Lower lobe of right lung (tissue), 2 donors: ENCODE measurements at regions not wholly inside any gene's neighbourhood (a gene's known extent, or its start where the extent isn't known, plus 50 kb on each side); places are given as distances from the start of the nearest gene placed in this dataset.

Source experiments
- ATAC-seq, 2 donors: fragments of 200-7000 bp; cut with Tn5 transposase; one replicate each; pipeline ENCODE4 v1.9.1; 2020 to 2022; ENCODE audit warnings: mild to moderate bottlenecking in 2 of 2, moderate library complexity in 2 of 2
- DNase-seq: peaks from one replicate; pipeline ENCODE4 v3.0.0-alpha.2; 2020
- H3K27ac ChIP-seq: fragments of 200-600 bp; one replicate; pipeline ENCODE4 v1.8.0; 2022
- H3K27me3 ChIP-seq: fragments of 200-600 bp; one replicate; pipeline ENCODE4 v1.8.0; 2022; ENCODE audit warnings: low read depth
- H3K36me3 ChIP-seq: fragments of 200-600 bp; one replicate; pipeline ENCODE4 v1.8.0; 2022; ENCODE audit warnings: mild to moderate bottlenecking
- H3K4me1 ChIP-seq: fragments of 200-600 bp; one replicate; pipeline ENCODE4 v1.8.0; 2022
- H3K4me3 ChIP-seq: fragments of 200-600 bp; one replicate; pipeline ENCODE4 v1.8.0; 2022; ENCODE audit warnings: mild to moderate bottlenecking
- H3K9me3 ChIP-seq: fragments of 200-600 bp; one replicate; pipeline ENCODE4 v1.8.0; 2022
- intact Hi-C: fragments of 100-400 bp; cut with DNase I; formaldehyde crosslinking; loops from one replicate; pipeline ENCODE4 v1.11.0; 2022
- TF ChIP-seq, protein P1 (sequence below): fragments of 200-600 bp; IDR thresholded peaks from one replicate; pipeline ENCODE4 v1.8.0; 2022; ENCODE audit warnings: antibody characterized with exemption, mild to moderate bottlenecking
- donor health status: DM: no; HTN: yes; CAD: no; lungs with severe emphysema.

DNA sequence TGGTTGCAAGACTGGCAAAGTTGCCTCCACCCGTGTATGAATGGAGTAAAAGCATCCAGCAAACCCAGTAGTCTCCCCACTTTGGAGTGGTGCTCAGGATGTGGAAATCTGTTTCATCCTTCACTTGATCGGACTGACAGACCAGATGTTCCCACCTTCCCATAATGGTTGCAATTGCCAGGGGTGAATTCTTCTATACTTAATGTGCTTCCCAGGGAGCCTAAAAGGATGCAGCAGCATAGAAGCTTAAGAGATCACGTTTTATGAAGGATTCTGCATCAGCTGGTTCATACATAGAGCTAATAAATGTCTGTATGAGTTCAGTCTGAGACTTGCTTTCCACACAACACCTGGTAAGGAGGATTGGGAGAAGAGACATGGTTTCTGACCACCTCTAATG is 198.8 kb upstream of the S1PR3 start:
- TF ChIP-seq, protein P1, sequence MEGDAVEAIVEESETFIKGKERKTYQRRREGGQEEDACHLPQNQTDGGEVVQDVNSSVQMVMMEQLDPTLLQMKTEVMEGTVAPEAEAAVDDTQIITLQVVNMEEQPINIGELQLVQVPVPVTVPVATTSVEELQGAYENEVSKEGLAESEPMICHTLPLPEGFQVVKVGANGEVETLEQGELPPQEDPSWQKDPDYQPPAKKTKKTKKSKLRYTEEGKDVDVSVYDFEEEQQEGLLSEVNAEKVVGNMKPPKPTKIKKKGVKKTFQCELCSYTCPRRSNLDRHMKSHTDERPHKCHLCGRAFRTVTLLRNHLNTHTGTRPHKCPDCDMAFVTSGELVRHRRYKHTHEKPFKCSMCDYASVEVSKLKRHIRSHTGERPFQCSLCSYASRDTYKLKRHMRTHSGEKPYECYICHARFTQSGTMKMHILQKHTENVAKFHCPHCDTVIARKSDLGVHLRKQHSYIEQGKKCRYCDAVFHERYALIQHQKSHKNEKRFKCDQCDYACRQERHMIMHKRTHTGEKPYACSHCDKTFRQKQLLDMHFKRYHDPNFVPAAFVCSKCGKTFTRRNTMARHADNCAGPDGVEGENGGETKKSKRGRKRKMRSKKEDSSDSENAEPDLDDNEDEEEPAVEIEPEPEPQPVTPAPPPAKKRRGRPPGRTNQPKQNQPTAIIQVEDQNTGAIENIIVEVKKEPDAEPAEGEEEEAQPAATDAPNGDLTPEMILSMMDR, result no peak
- Histone ChIP-seq H3K4me3 (no peak overlapping the region), H3K4me1 (no peaks in the 10 kb centered on the region), H3K27me3 (no peaks in the 10 kb centered on the region), H3K27ac (no peak overlapping the region), H3K9me3 (no peaks in the 10 kb centered on the region), H3K36me3 (no peaks in the 10 kb centered on the region)
- DNase-seq (no peak), ATAC-seq (no peak)
- intact Hi-C loops, result no loop called here

DNA sequence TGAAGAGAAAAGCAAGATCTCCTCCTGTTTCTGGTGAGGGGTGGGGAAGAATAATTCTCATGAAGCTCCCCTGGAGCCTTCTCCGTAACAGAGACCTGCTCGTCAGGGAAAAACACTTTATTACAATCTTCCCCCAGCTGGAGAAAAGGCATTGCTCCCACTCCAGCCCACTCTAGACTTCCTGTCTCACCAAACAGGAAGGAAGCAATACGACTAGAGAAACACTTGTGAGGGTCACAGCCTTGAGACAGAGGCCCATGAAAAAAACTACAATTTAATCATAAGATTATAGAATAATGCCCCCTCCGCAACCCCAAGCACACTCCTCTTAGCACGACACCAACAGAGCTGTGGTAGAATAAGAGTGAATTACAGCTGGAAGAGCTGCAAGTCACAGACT is 197.2 kb upstream of the S1PR3 start:
- no peaks in the 10 kb centered on the region for H3K27me3 ChIP-seq
- no peaks in the 10 kb centered on the region for H3K36me3 ChIP-seq
- H3K4me3 ChIP-seq, result no peak overlapping the region
- ATAC-seq (no peak), DNase-seq (no peak)
- no peaks in the 10 kb centered on the region for H3K4me1 ChIP-seq
- TF ChIP-seq, protein P1, result no peak
- H3K27ac ChIP-seq, result no peak overlapping the region
- intact Hi-C loops, result no loop called here
- H3K9me3 ChIP-seq, result no peaks in the 10 kb centered on the region

DNA sequence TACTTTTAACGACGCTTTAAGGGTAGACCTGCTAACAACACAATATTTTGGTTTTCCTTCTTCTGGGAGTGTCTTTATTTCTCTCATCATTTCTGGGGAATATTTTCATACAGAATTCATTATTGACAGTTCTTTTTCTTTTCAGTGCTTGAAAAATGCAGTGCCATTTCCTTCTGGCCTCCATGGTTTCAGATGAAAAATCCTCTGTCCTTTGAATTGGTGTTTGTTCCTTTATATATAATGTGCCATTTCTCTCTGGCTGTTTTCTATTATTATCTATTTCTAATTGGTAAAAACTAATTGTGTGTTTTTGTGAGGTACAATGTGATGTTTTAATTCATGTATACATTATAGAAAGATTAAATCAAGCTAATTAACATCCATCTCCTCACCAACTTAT is 194.3 kb upstream of the S1PR3 start:
- ATAC-seq, result no peak
- H3K36me3 ChIP-seq, result no peaks in the 10 kb centered on the region
- no peaks in the 10 kb centered on the region for H3K9me3 ChIP-seq
- DNase-seq, result no peak
- no peaks in the 10 kb centered on the region for H3K27me3 ChIP-seq
- no peak overlapping the region for H3K4me3 ChIP-seq
- no peak overlapping the region for H3K27ac ChIP-seq
- no peaks in the 10 kb centered on the region for H3K4me1 ChIP-seq
- intact Hi-C loops, result no loop called here
- TF ChIP-seq, protein P1, result no peak

DNA sequence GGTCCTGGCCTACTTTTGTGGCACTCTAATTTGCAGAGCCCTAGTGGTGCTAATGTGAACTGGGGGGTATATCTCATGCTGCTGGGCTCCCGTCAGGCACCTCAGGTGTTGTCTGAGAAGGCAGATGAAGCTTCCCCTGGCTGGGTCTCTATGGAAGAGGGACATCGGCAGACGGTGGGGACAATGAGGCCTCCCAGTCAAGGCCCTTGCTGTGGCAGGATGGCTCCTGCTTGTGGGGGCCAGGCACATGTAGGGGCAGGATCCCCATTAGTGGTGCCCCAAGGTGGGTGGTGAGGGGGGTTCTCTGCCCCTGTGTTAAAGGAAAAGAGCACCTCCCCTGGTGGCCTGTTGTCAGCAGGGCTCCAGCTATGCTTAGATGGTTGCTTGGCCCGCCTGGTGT is 192.8 kb upstream of the S1PR3 start:
- no peak overlapping the region for H3K27ac ChIP-seq
- H3K36me3 ChIP-seq, result no peaks in the 10 kb centered on the region
- ATAC-seq (no peak), DNase-seq (no peak)
- H3K27me3 ChIP-seq, result no peaks in the 10 kb centered on the region
- no peak overlapping the region for H3K4me3 ChIP-seq
- intact Hi-C loops, result no loop called here
- H3K9me3 ChIP-seq, result no peaks in the 10 kb centered on the region
- TF ChIP-seq, protein P1, result no peak
- no peaks in the 10 kb centered on the region for H3K4me1 ChIP-seq

DNA sequence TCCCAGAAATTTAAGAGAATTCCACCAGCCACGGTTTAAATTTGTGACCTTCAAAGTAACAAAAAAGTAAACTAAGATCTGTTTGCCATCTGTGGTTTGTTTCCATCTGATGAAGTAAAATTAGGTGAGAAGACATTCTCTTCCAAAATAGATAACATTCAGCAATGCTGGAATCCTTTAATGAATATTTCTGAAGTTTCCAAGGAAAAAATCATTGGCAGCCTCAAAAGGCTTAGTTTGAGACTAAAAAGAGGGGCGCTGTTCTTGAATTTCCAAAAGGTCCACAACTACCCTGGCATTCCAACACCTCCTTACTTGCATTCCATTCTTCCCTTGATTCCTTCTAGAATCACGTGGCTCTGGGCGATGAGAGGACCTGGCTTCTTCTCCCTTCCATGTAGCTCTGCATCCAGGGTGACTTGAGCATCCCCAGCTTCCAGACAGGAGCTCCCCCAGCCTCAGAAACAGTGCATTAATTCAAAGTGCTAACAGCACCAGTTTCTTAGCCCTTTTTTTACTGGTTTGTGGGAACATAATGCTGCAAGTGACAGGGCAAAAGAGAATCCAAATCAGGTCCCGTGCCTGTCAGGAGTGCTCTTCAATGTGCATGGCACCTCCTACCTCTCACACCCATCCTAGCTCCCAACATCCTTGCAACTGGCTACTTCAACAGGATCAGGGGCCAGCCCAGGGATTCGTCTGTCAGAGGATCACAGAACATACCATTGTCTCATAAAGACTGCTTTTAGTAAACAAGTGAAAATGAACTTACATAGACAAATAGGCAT is 191.5 kb upstream of the S1PR3 start:
- DNase-seq (no peak), ATAC-seq (no peak)
- Histone ChIP-seq H3K4me3 (no peak overlapping the region), H3K27me3 (no peaks in the 10 kb centered on the region), H3K9me3 (no peaks in the 10 kb centered on the region), H3K27ac (no peak overlapping the region), H3K36me3 (no peaks in the 10 kb centered on the region), H3K4me1 (no peaks in the 10 kb centered on the region)
- TF ChIP-seq, protein P1, result no peak
- intact Hi-C loops, result no loop called here
